Parathyroid adenoma (tissue), 2 donors: ENCODE measurements at regions not wholly inside any gene's neighbourhood (a gene's known extent, or its start where the extent isn't known, plus 50 kb on each side); places are given as distances from the start of the nearest gene placed in this dataset.
A peak's percentile ranks its signal among the peaks of the same experiment; 100 is the strongest.

Experiments
- H2AFZ ChIP-seq: fragments of 300-600 bp; sonication (generic); one replicate; pipeline ENCODE4 v1.7.0; 2017; ENCODE audit warnings: antibody characterized with exemption, mild to moderate bottlenecking
- H3K27ac ChIP-seq: fragments of 300-600 bp; sonication (generic); one replicate; pipeline ENCODE4 v1.7.0; 2017
- H3K27me3 ChIP-seq: fragments of 300-600 bp; sonication (generic); one replicate; pipeline ENCODE4 v1.7.0; 2017; ENCODE audit warnings: low read length; ENCODE audit not compliant: control insufficient read depth, insufficient read depth
- H3K36me3 ChIP-seq: fragments of 300-600 bp; sonication (generic); one replicate; pipeline ENCODE4 v1.7.0; 2017; ENCODE audit warnings: low read length; ENCODE audit not compliant: control insufficient read depth, insufficient read depth
- H3K4me1 ChIP-seq: fragments of 300-600 bp; sonication (generic); one replicate; pipeline ENCODE4 v1.7.0; 2017; ENCODE audit warnings: control low read depth
- H3K4me2 ChIP-seq: fragments of 300-600 bp; sonication (generic); one replicate; pipeline ENCODE4 v1.7.0; 2017; ENCODE audit warnings: low read length
- H3K4me3 ChIP-seq: fragments of 300-600 bp; sonication (generic); one replicate; pipeline ENCODE4 v1.7.0; 2017; ENCODE audit warnings: low read depth, low read length
- H3K79me2 ChIP-seq: fragments of 300-600 bp; sonication (generic); one replicate; pipeline ENCODE4 v1.7.0; 2017; ENCODE audit warnings: control low read depth
- H3K9ac ChIP-seq: fragments of 300-600 bp; sonication (generic); one replicate; pipeline ENCODE4 v1.7.0; 2017; ENCODE audit warnings: mild to moderate bottlenecking
- H3K9me3 ChIP-seq: fragments of 300-600 bp; sonication (generic); one replicate; pipeline ENCODE4 v1.7.0; 2017; ENCODE audit warnings: low read length; ENCODE audit not compliant: control insufficient read depth
- CTCF ChIP-seq: fragments of 300-600 bp; sonication (generic); IDR thresholded peaks from one replicate; pipeline ENCODE4 v1.7.0; 2017; ENCODE audit warnings: antibody characterized with exemption, mild to moderate bottlenecking
- donor health status: primary hyperparathyroidism.

GRCh38 chr9:69965416-69966145, 78.1 kb upstream of the MAMDC2 start:
- Histone ChIP-seq H2AFZ (no peak overlapping the region), H3K9me3 (no peaks in the 10 kb centered on the region), H3K9ac (no peak overlapping the region), H3K79me2 (no peaks in the 10 kb centered on the region), H3K4me1 (no peaks in the 10 kb centered on the region), H3K27ac (no peak overlapping the region), H3K4me3 (no peak overlapping the region), H3K36me3 (no peaks in the 10 kb centered on the region), H3K27me3 (no peaks in the 10 kb centered on the region), H3K4me2 (no peak overlapping the region)
- TF ChIP-seq CTCF: no peak

- Histone ChIP-seq H3K4me3 (no peak overlapping the region), H2AFZ (no peak overlapping the region), H3K4me1 (no peaks in the 10 kb centered on the region), H3K9me3 (no peaks in the 10 kb centered on the region), H3K27me3 (no peaks in the 10 kb centered on the region), H3K36me3 (no peaks in the 10 kb centered on the region), H3K27ac (no peak overlapping the region), H3K79me2 (no peaks in the 10 kb centered on the region), H3K9ac (no peak overlapping the region), H3K4me2 (no peak overlapping the region)
- no peak for TF ChIP-seq CTCF
Measured at GRCh38 chr9:69967344-69967743, 76.3 kb upstream of the MAMDC2 start.

GRCh38 chr9:69970001-69970533, 73.6 kb upstream of the MAMDC2 start:
- Histone ChIP-seq H3K9me3 (no peaks in the 10 kb centered on the region), H3K4me1 (no peaks in the 10 kb centered on the region), H3K79me2 (no peaks in the 10 kb centered on the region), H3K36me3 (no peaks in the 10 kb centered on the region), H3K4me3 (no peak overlapping the region), H3K9ac (no peak overlapping the region), H3K4me2 (no peak overlapping the region), H3K27ac (no peak overlapping the region), H3K27me3 (no peaks in the 10 kb centered on the region), H2AFZ (no peak overlapping the region)
- TF ChIP-seq CTCF: no peak

- Histone ChIP-seq H3K4me2 (no peak overlapping the region), H3K79me2 (no peaks in the 10 kb centered on the region), H3K9me3 (no peaks in the 10 kb centered on the region), H3K4me3 (no peak overlapping the region), H3K27me3 (no peaks in the 10 kb centered on the region), H3K36me3 (no peaks in the 10 kb centered on the region), H2AFZ (no peak overlapping the region), H3K9ac (no peak overlapping the region), H3K4me1 (no peaks in the 10 kb centered on the region), H3K27ac (no peak overlapping the region)
- peak; percentile 65 for TF ChIP-seq CTCF
Measured at GRCh38 chr9:69971643-69972449, 71.8 kb upstream of the MAMDC2 start.
